ENCODE measurements at regions not wholly inside any gene's neighbourhood (a gene's known extent, or its start where the extent isn't known, plus 50 kb on each side); places are given as distances from the start of the nearest gene placed in this dataset.

GRCh38 chr2:13585732-13586131 lies 869.0 kb downstream of the TRIB2 start:
- TF ChIP-seq CTCF (IDR thresholded peaks at IDR 0.05), result no peak
- H3K27ac ChIP-seq, result no peak overlapping the region
- no peaks in the 10 kb centered on the region for H3K4me1 ChIP-seq
- H3K9ac ChIP-seq, result no peak overlapping the region
- H2AFZ ChIP-seq, result no peak overlapping the region
- no peaks in the 10 kb centered on the region for H3K27me3 ChIP-seq (ENCODE audit: control insufficient read depth, insufficient read depth, low read length)
- no peak overlapping the region for H3K4me2 ChIP-seq (ENCODE audit: low read length)
- no peaks in the 10 kb centered on the region for H3K79me2 ChIP-seq
- no peaks in the 10 kb centered on the region for H3K9me3 ChIP-seq (ENCODE audit: control insufficient read depth, low read length)
- H3K36me3 ChIP-seq (ENCODE audit: control insufficient read depth, insufficient read depth, low read length), result no peaks in the 10 kb centered on the region
- H3K4me3 ChIP-seq (ENCODE audit: low read depth, low read length), result no peak overlapping the region

- Histone ChIP-seq H3K4me1 (no peaks in the 10 kb centered on the region), H3K27me3 (ENCODE audit: control insufficient read depth, insufficient read depth, low read length) (no peaks in the 10 kb centered on the region), H3K9ac (no peak overlapping the region), H3K36me3 (ENCODE audit: control insufficient read depth, insufficient read depth, low read length) (peaks cover 2% of the 10 kb centered on the region), H2AFZ (no peak overlapping the region), H3K4me2 (ENCODE audit: low read length) (no peak overlapping the region), H3K9me3 (ENCODE audit: control insufficient read depth, low read length) (no peaks in the 10 kb centered on the region), H3K79me2 (no peaks in the 10 kb centered on the region), H3K27ac (no peak overlapping the region), H3K4me3 (ENCODE audit: low read depth, low read length) (no peak overlapping the region)
- TF ChIP-seq CTCF (IDR thresholded peaks at IDR 0.05), result no peak
Observed at GRCh38 chr2:13596233-13596632, 879.5 kb downstream of the TRIB2 start.

- Histone ChIP-seq H3K36me3 (ENCODE audit: control insufficient read depth, insufficient read depth, low read length) (peaks cover 2% of the 10 kb centered on the region), H3K9ac (no peak overlapping the region), H3K79me2 (no peaks in the 10 kb centered on the region), H2AFZ (no peak overlapping the region), H3K9me3 (ENCODE audit: control insufficient read depth, low read length) (no peaks in the 10 kb centered on the region), H3K27me3 (ENCODE audit: control insufficient read depth, insufficient read depth, low read length) (no peaks in the 10 kb centered on the region), H3K4me3 (ENCODE audit: low read depth, low read length) (no peak overlapping the region), H3K4me2 (ENCODE audit: low read length) (no peak overlapping the region), H3K27ac (no peak overlapping the region), H3K4me1 (no peaks in the 10 kb centered on the region)
- TF ChIP-seq CTCF (IDR thresholded peaks at IDR 0.05), result no peak
Observed at GRCh38 chr2:13597176-13597575, 880.4 kb downstream of the TRIB2 start.

GRCh38 chr2:13601506-13601905 lies 884.8 kb downstream of the TRIB2 start:
- Histone ChIP-seq H3K27ac (no peak overlapping the region), H3K79me2 (no peaks in the 10 kb centered on the region), H2AFZ (no peak overlapping the region), H3K4me1 (no peaks in the 10 kb centered on the region), H3K9ac (no peak overlapping the region), H3K9me3 (ENCODE audit: control insufficient read depth, low read length) (no peaks in the 10 kb centered on the region), H3K4me2 (ENCODE audit: low read length) (no peak overlapping the region), H3K27me3 (ENCODE audit: control insufficient read depth, insufficient read depth, low read length) (no peaks in the 10 kb centered on the region), H3K4me3 (ENCODE audit: low read depth, low read length) (no peak overlapping the region), H3K36me3 (ENCODE audit: control insufficient read depth, insufficient read depth, low read length) (no peaks in the 10 kb centered on the region)
- TF ChIP-seq CTCF (IDR thresholded peaks at IDR 0.05), result no peak

GRCh38 chr2:13604951-13605661 lies 888.4 kb downstream of the TRIB2 start:
- no peak overlapping the region for H3K27ac ChIP-seq
- H3K27me3 ChIP-seq (ENCODE audit: control insufficient read depth, insufficient read depth, low read length), result no peaks in the 10 kb centered on the region
- TF ChIP-seq CTCF (IDR thresholded peaks at IDR 0.05), result no peak
- no peaks in the 10 kb centered on the region for H3K79me2 ChIP-seq
- H3K4me2 ChIP-seq (ENCODE audit: low read length), result no peak overlapping the region
- no peaks in the 10 kb centered on the region for H3K4me1 ChIP-seq
- no peaks in the 10 kb centered on the region for H3K36me3 ChIP-seq (ENCODE audit: control insufficient read depth, insufficient read depth, low read length)
- H3K4me3 ChIP-seq (ENCODE audit: low read depth, low read length), result no peak overlapping the region
- H2AFZ ChIP-seq, result no peak overlapping the region
- no peak overlapping the region for H3K9ac ChIP-seq
- no peaks in the 10 kb centered on the region for H3K9me3 ChIP-seq (ENCODE audit: control insufficient read depth, low read length)

Measured in parathyroid adenoma (tissue), 2 donors.